ENCODE measurements at regions not wholly inside any gene's neighbourhood (a gene's known extent, or its start where the extent isn't known, plus 50 kb on each side); places are given as distances from the start of the nearest gene placed in this dataset.
"Not testable (repeated sequence)": the region's sequence is repeated elsewhere in the genome, so short reads cannot be mapped to it uniquely, and the experiment has no call there.

DNA sequence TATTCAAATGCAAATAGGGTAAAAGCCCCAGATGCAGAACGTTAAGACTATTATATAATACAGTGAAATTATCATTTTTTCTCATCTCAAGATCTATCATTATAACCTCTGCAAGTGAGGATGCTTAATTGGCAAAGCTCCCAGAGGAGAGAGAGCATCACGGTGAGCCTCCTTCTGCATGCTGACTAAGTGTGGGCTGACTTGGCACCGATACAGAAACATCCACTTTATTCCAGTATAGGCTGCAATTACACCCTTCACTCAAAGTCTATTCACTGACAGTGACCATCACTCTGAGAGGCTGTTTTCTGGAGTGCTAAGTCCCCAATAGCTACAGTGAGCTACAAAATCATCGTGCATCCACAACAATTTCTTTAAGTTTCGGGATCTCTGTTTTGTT is 171.1 kb upstream of the NBPF9 start:
- H3K9ac ChIP-seq (ENCODE audit: low read length); H2AFZ ChIP-seq (ENCODE audit: low read length); BruUV-seq (replicated peaks); DNase-seq; H3K4me3 ChIP-seq (ENCODE audit: low read length); H3K27me3 ChIP-seq (ENCODE audit: low read length); H3K79me2 ChIP-seq (ENCODE audit: low read length); H3K9me3 ChIP-seq (ENCODE audit: low read length); H3F3A ChIP-seq (ENCODE audit: low read length, unreplicated experiment); H4K20me1 ChIP-seq (ENCODE audit: low read length); POLR2A ChIA-PET (ENCODE audit: unreplicated experiment); CTCF ChIA-PET; H3K27ac ChIP-seq (ENCODE audit: low read length); H3K4me1 ChIP-seq (ENCODE audit: insufficient read depth, low read length); intact Hi-C loops (cut with micrococcal nuclease); H3K4me2 ChIP-seq (ENCODE audit: low read length); H3K36me3 ChIP-seq (ENCODE audit: low read depth, low read length); H3K9me2 ChIP-seq (replicated peaks; ENCODE audit: low read length): not testable (repeated sequence)
- peak; percentile 65 for ATAC-seq

DNA sequence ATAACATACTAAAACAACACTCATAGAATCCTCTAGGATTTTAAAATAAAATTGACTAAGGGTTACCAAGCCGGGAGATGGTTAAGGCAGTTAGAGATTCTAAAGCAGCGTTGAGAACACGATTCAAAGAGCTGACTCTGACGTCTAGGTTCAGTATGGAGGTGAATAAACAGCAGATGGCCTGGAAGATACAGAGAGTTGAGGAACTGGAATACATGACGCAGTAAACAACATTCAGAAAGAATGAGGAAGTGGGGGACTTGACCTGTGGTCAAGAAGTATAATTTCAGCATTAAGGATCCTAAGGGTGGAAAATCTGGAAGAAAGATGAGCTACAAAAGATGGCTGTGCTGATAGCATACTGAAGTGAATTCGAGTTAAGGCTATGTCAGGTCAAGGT is 172.5 kb upstream of the NBPF9 start:
- H3K79me2 ChIP-seq (ENCODE audit: low read length); CTCF ChIA-PET; H3K4me2 ChIP-seq (ENCODE audit: low read length); POLR2A ChIA-PET (ENCODE audit: unreplicated experiment); H3K4me3 ChIP-seq (ENCODE audit: low read length); H3K9me3 ChIP-seq (ENCODE audit: low read length); intact Hi-C loops (cut with micrococcal nuclease); H4K20me1 ChIP-seq (ENCODE audit: low read length); DNase-seq; H3K27me3 ChIP-seq (ENCODE audit: low read length); H3K27ac ChIP-seq (ENCODE audit: low read length); H2AFZ ChIP-seq (ENCODE audit: low read length); H3F3A ChIP-seq (ENCODE audit: low read length, unreplicated experiment); H3K4me1 ChIP-seq (ENCODE audit: insufficient read depth, low read length); ATAC-seq; H3K9me2 ChIP-seq (replicated peaks; ENCODE audit: low read length); H3K9ac ChIP-seq (ENCODE audit: low read length); BruUV-seq (replicated peaks); H3K36me3 ChIP-seq (ENCODE audit: low read depth, low read length): not testable (repeated sequence)

DNA sequence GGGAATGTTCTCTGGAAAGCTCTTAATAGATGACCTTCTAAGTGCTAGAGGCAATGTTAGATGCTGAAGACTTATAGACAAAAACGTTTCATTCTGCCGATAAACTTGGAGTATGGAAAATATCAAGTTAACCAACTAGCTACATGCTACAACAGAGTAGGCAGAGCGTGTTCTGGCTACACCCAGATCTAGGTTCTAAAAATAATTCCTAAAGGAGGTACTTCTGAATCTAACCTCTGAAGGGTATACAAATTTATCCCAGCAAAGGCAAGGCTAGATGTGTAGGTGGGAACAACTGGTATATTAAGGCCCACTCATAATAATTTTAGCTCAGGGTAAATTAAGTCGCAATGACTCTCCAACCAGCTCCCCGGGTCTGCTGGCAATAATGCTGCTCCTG is 173.1 kb upstream of the NBPF9 start:
- H3K9me2 ChIP-seq (replicated peaks; ENCODE audit: low read length); ATAC-seq; H3K9me3 ChIP-seq (ENCODE audit: low read length); BruUV-seq (replicated peaks); H3K4me1 ChIP-seq (ENCODE audit: insufficient read depth, low read length); CTCF ChIA-PET; POLR2A ChIA-PET (ENCODE audit: unreplicated experiment); H4K20me1 ChIP-seq (ENCODE audit: low read length); H3K36me3 ChIP-seq (ENCODE audit: low read depth, low read length); H3K9ac ChIP-seq (ENCODE audit: low read length); H3K27ac ChIP-seq (ENCODE audit: low read length); H3K4me2 ChIP-seq (ENCODE audit: low read length); H3K79me2 ChIP-seq (ENCODE audit: low read length); intact Hi-C loops (cut with micrococcal nuclease); H2AFZ ChIP-seq (ENCODE audit: low read length); H3K27me3 ChIP-seq (ENCODE audit: low read length); H3F3A ChIP-seq (ENCODE audit: low read length, unreplicated experiment); H3K4me3 ChIP-seq (ENCODE audit: low read length); DNase-seq: not testable (repeated sequence)

DNA sequence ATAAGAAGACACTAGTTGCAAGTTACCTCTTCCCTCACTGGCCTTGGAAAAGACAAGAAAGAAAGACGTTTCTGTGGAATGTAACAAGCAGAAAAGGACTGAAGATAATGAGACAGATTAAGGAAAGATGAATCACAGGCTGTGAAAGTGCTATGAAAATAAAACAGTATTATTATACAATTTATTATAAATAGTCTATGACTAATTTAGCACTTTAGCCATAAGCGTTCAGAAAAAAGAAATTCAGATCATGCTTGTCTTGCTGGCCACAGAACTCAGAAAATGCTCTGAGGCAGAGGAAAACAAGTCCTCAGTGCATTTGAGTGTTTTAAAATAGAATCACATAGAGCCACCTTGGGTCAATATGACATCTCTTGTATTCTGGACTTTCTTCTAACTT is 174.8 kb upstream of the NBPF9 start:
- H3K9ac ChIP-seq (ENCODE audit: low read length); H3K36me3 ChIP-seq (ENCODE audit: low read depth, low read length); H3K27ac ChIP-seq (ENCODE audit: low read length); H3K4me1 ChIP-seq (ENCODE audit: insufficient read depth, low read length); H3K4me2 ChIP-seq (ENCODE audit: low read length); POLR2A ChIA-PET (ENCODE audit: unreplicated experiment); H3K79me2 ChIP-seq (ENCODE audit: low read length); H2AFZ ChIP-seq (ENCODE audit: low read length); BruUV-seq (replicated peaks); H3K27me3 ChIP-seq (ENCODE audit: low read length); H3K9me3 ChIP-seq (ENCODE audit: low read length); CTCF ChIA-PET; H4K20me1 ChIP-seq (ENCODE audit: low read length); H3K4me3 ChIP-seq (ENCODE audit: low read length); ATAC-seq; DNase-seq; H3K9me2 ChIP-seq (replicated peaks; ENCODE audit: low read length); H3F3A ChIP-seq (ENCODE audit: low read length, unreplicated experiment); intact Hi-C loops (cut with micrococcal nuclease): not testable (repeated sequence)

DNA sequence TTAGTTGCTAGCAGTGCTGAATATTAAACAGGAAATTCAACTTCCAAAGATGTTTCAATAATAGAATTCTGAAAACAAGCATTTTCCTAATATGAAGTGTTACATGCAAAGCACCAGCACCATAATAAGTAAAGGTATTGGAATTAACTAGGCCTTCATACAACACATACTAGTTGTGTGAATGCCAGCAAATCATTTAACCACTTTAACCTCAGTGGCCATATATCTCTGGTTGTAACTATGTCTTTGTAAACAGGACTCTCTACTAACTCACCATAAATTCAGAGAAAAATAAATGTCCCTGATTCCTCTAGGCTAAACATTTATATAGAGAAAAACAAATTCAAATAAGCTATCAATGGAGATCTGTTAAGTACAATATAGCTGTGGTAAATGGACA is 175.7 kb upstream of the NBPF9 start:
- H3K4me1 ChIP-seq (ENCODE audit: insufficient read depth, low read length); H3K36me3 ChIP-seq (ENCODE audit: low read depth, low read length); H3K9me2 ChIP-seq (replicated peaks; ENCODE audit: low read length); CTCF ChIA-PET; BruUV-seq (replicated peaks); H3K4me3 ChIP-seq (ENCODE audit: low read length); ATAC-seq; H2AFZ ChIP-seq (ENCODE audit: low read length); H3K9ac ChIP-seq (ENCODE audit: low read length); intact Hi-C loops (cut with micrococcal nuclease); H3K79me2 ChIP-seq (ENCODE audit: low read length); H3K4me2 ChIP-seq (ENCODE audit: low read length); DNase-seq; H3F3A ChIP-seq (ENCODE audit: low read length, unreplicated experiment); H3K9me3 ChIP-seq (ENCODE audit: low read length); H3K27me3 ChIP-seq (ENCODE audit: low read length); H4K20me1 ChIP-seq (ENCODE audit: low read length); POLR2A ChIA-PET (ENCODE audit: unreplicated experiment); H3K27ac ChIP-seq (ENCODE audit: low read length): not testable (repeated sequence)

DNA sequence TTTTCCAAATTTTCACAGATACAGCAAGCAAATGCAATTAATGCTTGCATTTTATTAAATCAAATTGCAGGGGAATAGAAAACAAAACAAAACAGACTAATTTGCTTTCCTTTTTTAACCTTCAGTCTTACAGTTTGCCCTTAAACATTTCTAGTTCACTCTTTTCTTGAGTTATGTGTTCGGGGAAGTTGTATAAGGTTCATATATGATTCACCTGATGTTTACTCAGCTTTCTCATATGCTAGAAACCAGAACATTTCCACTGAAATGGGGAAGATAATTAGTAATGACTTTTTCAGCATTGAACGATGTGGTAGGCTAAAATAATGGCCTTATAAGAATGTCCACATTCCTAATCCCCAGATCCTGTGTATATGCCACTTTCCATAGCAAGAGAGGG is 176.2 kb upstream of the NBPF9 start:
- H3K9me2 ChIP-seq (replicated peaks; ENCODE audit: low read length); H3K27ac ChIP-seq (ENCODE audit: low read length); H2AFZ ChIP-seq (ENCODE audit: low read length); H3K4me1 ChIP-seq (ENCODE audit: insufficient read depth, low read length); POLR2A ChIA-PET (ENCODE audit: unreplicated experiment); CTCF ChIA-PET; BruUV-seq (replicated peaks); H4K20me1 ChIP-seq (ENCODE audit: low read length); H3K4me2 ChIP-seq (ENCODE audit: low read length); H3K4me3 ChIP-seq (ENCODE audit: low read length); H3F3A ChIP-seq (ENCODE audit: low read length, unreplicated experiment); H3K27me3 ChIP-seq (ENCODE audit: low read length); DNase-seq; H3K9ac ChIP-seq (ENCODE audit: low read length); H3K9me3 ChIP-seq (ENCODE audit: low read length); H3K79me2 ChIP-seq (ENCODE audit: low read length); H3K36me3 ChIP-seq (ENCODE audit: low read depth, low read length); intact Hi-C loops (cut with micrococcal nuclease): not testable (repeated sequence)
- peak; percentile 82 for ATAC-seq

DNA sequence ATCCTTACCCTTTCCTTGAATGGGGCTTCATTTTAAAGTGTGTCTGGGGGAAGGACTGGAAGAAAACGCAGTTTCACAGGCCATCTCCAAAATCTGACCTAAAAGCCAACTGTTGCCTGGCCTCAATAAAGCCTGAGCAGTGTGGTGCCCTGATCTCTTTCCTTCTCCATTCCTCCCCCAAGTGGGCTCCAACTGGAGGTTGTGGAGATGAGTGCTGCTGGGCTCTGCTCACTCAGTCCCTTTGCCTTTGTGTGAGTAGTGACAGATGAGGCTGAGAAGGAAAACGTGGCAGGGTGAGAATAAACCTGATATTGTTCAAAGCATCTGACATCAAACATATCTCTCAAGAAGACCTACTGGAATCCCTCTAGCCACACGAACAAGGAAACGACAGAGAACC is 181.4 kb upstream of the NBPF9 start:
- H3K4me1 ChIP-seq (ENCODE audit: insufficient read depth, low read length); POLR2A ChIA-PET (ENCODE audit: unreplicated experiment); H3K36me3 ChIP-seq (ENCODE audit: low read depth, low read length); H3K9me2 ChIP-seq (replicated peaks; ENCODE audit: low read length); intact Hi-C loops (cut with micrococcal nuclease); H3K27ac ChIP-seq (ENCODE audit: low read length); H2AFZ ChIP-seq (ENCODE audit: low read length); H3F3A ChIP-seq (ENCODE audit: low read length, unreplicated experiment); ATAC-seq; H3K27me3 ChIP-seq (ENCODE audit: low read length); H3K9ac ChIP-seq (ENCODE audit: low read length); CTCF ChIA-PET; H4K20me1 ChIP-seq (ENCODE audit: low read length); H3K4me2 ChIP-seq (ENCODE audit: low read length); H3K9me3 ChIP-seq (ENCODE audit: low read length); H3K79me2 ChIP-seq (ENCODE audit: low read length); H3K4me3 ChIP-seq (ENCODE audit: low read length); DNase-seq; BruUV-seq (replicated peaks): not testable (repeated sequence)
